ENCODE measurements at regions not wholly inside any gene's neighbourhood (a gene's known extent, or its start where the extent isn't known, plus 50 kb on each side); places are given as distances from the start of the nearest gene placed in this dataset.

DNA sequence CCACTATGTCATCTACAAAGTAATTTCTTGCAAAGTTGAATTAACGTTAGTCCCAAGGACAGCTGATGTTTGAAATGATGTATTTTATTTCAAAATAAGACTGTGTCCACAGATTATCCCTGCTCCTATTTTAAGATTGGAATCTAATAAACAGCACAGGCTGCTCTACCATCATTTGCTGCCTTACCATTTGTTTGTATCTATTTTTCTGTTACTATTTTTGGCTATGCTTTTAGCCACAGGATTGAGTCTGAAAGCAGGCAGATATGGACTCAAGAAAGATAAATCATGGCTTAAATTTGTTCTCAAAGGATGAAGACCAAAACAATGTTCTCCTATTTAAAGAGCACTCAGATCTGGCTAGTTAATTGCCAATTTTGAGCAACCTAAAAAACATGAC is 105.3 kb downstream of the RGS2 start:
- Mint-ChIP-seq H3K4me3 (no peak overlapping the region), H3K27ac (ENCODE audit: unreplicated experiment) (no peak overlapping the region), H3K36me3 (ENCODE audit: low read depth) (no peaks in the 10 kb centered on the region), H3K4me1 (no peaks in the 10 kb centered on the region), H3K9me3 (peaks cover 2% of the 10 kb centered on the region), H3K27me3 (ENCODE audit: low read depth) (no peaks in the 10 kb centered on the region)
- no peak for DNase-seq (ENCODE audit: low read depth, low spot score)
- no peak for TF ChIP-seq CTCF (conservative IDR thresholded peaks at IDR 0.05)

- no peaks in the 10 kb centered on the region for H3K36me3 Mint-ChIP-seq (ENCODE audit: low read depth)
- H3K4me1 Mint-ChIP-seq, result no peaks in the 10 kb centered on the region
- DNase-seq (ENCODE audit: low read depth, low spot score), result no peak
- no peak overlapping the region for H3K27ac Mint-ChIP-seq (ENCODE audit: unreplicated experiment)
- peaks cover 2% of the 10 kb centered on the region for H3K9me3 Mint-ChIP-seq
- TF ChIP-seq CTCF (conservative IDR thresholded peaks at IDR 0.05), result no peak
- no peaks in the 10 kb centered on the region for H3K27me3 Mint-ChIP-seq (ENCODE audit: low read depth)
- no peak overlapping the region for H3K4me3 Mint-ChIP-seq
These were observed 105.9 kb downstream of the RGS2 start for GRCh38 chr1:192914696-192915095.

- Mint-ChIP-seq H3K9me3 (no peaks in the 10 kb centered on the region), H3K4me3 (no peak overlapping the region), H3K27me3 (ENCODE audit: low read depth) (no peaks in the 10 kb centered on the region), H3K36me3 (ENCODE audit: low read depth) (no peaks in the 10 kb centered on the region), H3K27ac (ENCODE audit: unreplicated experiment) (no peak overlapping the region), H3K4me1 (no peaks in the 10 kb centered on the region)
- no peak for DNase-seq (ENCODE audit: low read depth, low spot score)
- TF ChIP-seq CTCF (conservative IDR thresholded peaks at IDR 0.05), result no peak
These were observed 107.2 kb downstream of the RGS2 start for GRCh38 chr1:192916021-192916420.

GRCh38 chr1:192918259-192918658 is 109.4 kb downstream of the RGS2 start:
- Mint-ChIP-seq H3K9me3 (no peaks in the 10 kb centered on the region), H3K27me3 (ENCODE audit: low read depth) (no peaks in the 10 kb centered on the region), H3K4me3 (no peak overlapping the region), H3K27ac (ENCODE audit: unreplicated experiment) (no peak overlapping the region), H3K36me3 (ENCODE audit: low read depth) (no peaks in the 10 kb centered on the region), H3K4me1 (no peaks in the 10 kb centered on the region)
- TF ChIP-seq CTCF (conservative IDR thresholded peaks at IDR 0.05), result no peak
- DNase-seq (ENCODE audit: low read depth, low spot score), result no peak

- no peak for DNase-seq (ENCODE audit: low read depth, low spot score)
- H3K9me3 Mint-ChIP-seq, result no peaks in the 10 kb centered on the region
- H3K4me3 Mint-ChIP-seq, result no peak overlapping the region
- no peaks in the 10 kb centered on the region for H3K4me1 Mint-ChIP-seq
- no peaks in the 10 kb centered on the region for H3K36me3 Mint-ChIP-seq (ENCODE audit: low read depth)
- no peak for TF ChIP-seq CTCF (conservative IDR thresholded peaks at IDR 0.05)
- H3K27ac Mint-ChIP-seq (ENCODE audit: unreplicated experiment), result no peak overlapping the region
- no peaks in the 10 kb centered on the region for H3K27me3 Mint-ChIP-seq (ENCODE audit: low read depth)
These were observed 111.6 kb downstream of the RGS2 start for GRCh38 chr1:192920412-192920811.

- Mint-ChIP-seq H3K4me1 (no peaks in the 10 kb centered on the region), H3K27me3 (ENCODE audit: low read depth) (no peaks in the 10 kb centered on the region), H3K9me3 (no peaks in the 10 kb centered on the region), H3K4me3 (no peak overlapping the region), H3K36me3 (ENCODE audit: low read depth) (no peaks in the 10 kb centered on the region), H3K27ac (ENCODE audit: unreplicated experiment) (no peak overlapping the region)
- DNase-seq (ENCODE audit: low read depth, low spot score), result no peak
- no peak for TF ChIP-seq CTCF (conservative IDR thresholded peaks at IDR 0.05)
These were observed 116.8 kb downstream of the RGS2 start for GRCh38 chr1:192925609-192926008.
